Heart right ventricle (tissue), 16 donors: ENCODE measurements at regions not wholly inside any gene's neighbourhood (a gene's known extent, or its start where the extent isn't known, plus 50 kb on each side); places are given as distances from the start of the nearest gene placed in this dataset.

Experiments
- ATAC-seq, 8 donors: fragments of 200-7000 bp; cut with Tn5 transposase; one replicate each; pipeline ENCODE4 v1.9.1; 2020; ENCODE audit warnings: mild to moderate bottlenecking in 8 of 8, moderate library complexity in 8 of 8, moderate number of reproducible peaks in 1 of 8
- DNase-seq, 2 donors: peaks; one replicate each; pipeline ENCODE4 v3.0.0-alpha.2; 2020
- H3K27ac ChIP-seq, 10 donors: fragments of 200-600 bp; sonication (generic) in 2 of 10; one replicate each; pipeline versions ENCODE4 v1.5.0 to v1.8.0; 2020 to 2022; ENCODE audit warnings: mild to moderate bottlenecking in 3 of 10
- H3K27me3 ChIP-seq, 7 donors: fragments of 200-600 bp; one replicate each; pipeline ENCODE4 v1.8.0; 2021 to 2022; ENCODE audit warnings: mild to moderate bottlenecking in 2 of 7
- H3K36me3 ChIP-seq, 9 donors: fragments of 200-600 bp; sonication (generic) in 1 of 9; one replicate each; pipeline versions ENCODE4 v1.5.0 to v1.8.0; 2020 to 2022; ENCODE audit warnings: mild to moderate bottlenecking in 2 of 9
- H3K4me1 ChIP-seq, 9 donors: fragments of 200-600 bp; sonication (generic) in 1 of 9; one replicate each; pipeline versions ENCODE4 v1.5.0 to v1.8.0; 2020 to 2022; ENCODE audit warnings: mild to moderate bottlenecking in 4 of 9
- H3K4me3 ChIP-seq, 10 donors: fragments of 200-600 bp; sonication (generic) in 2 of 10; one replicate each; pipeline versions ENCODE4 v1.5.0 to v1.8.0; 2020 to 2022; ENCODE audit warnings: mild to moderate bottlenecking in 7 of 10, moderate library complexity in 2 of 10
- H3K9me3 ChIP-seq, 11 donors: fragments of 200-600 bp in 10 of 11; sonication (generic) in 2 of 11; one replicate each; pipeline versions ENCODE4 v1.5.0 to v1.8.0; 2013 to 2022; ENCODE audit warnings: mild to moderate bottlenecking in 2 of 11, control low read depth in 1 of 11, moderate library complexity in 1 of 11
- CTCF ChIP-seq, 9 donors: fragments of 200-600 bp; sonication (generic) in 2 of 9; IDR thresholded peaks; one replicate each; pipeline versions ENCODE4 v1.5.0 to v1.8.0; 2021 to 2022; ENCODE audit warnings: antibody characterized with exemption in 9 of 9, mild to moderate bottlenecking in 5 of 9, moderate library complexity in 1 of 9
- WGBS, 2 donors: extraction: QIAGEN DNeasy Blood & Tissue Kit; methylation state at CpG; one replicate each; pipeline ENCODE4 v1.1.7; 2013; ENCODE audit warnings: inconsistent platforms in 1 of 2; 5-methylcytosine and 5-hydroxymethylcytosine counted together
- intact Hi-C, 10 donors: fragments of 100-400 bp; cut with DNase I; formaldehyde crosslinking; loops; one replicate each; pipeline versions ENCODE4 v1.11.1 to v1.14.2; 2022
- donor health status: Arrhythmogenic right ventricular cardiomyopathy.
- donor health status: ischemic (EF 13 %, LVEDD 7.1; RV severe dilation, severe dysfunction).
- donor health status: healthy with polysubstance abuse.
- donor health status: DM: no; HTN: yes; CAD: no.
- donor health status: DM: no; HTN: no; CAD: no.
- donor health status: ischemic (EF 25% LVEDD 6.9; RV normal size, moderate dysfunction).
- donor health status: ischemic (EF 25% LVEDD 5.7; RV mildly dilated, moderate dysfunction).
- donor health status: healthy.
- donor health status: DM: yes; HTN: yes; CAD: no.
- donor health status: Ischemic cardiomyopathy.
- donor health status: ischemic (EF 35%, LVEDD 5.7; RV mildly dilated, moderate dysfunction).
- donor health status: nonischemic (EF 11% LVEDD 7.7; RV severe dilation, severe dysfunction).
- donor health status: DM: yes; HTN: yes; CAD: no.
- donor health status: PGD.
- donor health status: ischemic (EF 29% LVEDD 5.4; RV normal size, mild dysfunction).
- donor health status: nonischemic (EF 23%, LVEDD 6.1; RV moderate dilation, normal function).

GRCh38 chr13:111981446-111982165 lies 85.3 kb upstream of the SOX1 start:
- TF ChIP-seq CTCF (IDR thresholded peaks at IDR 0.05) = no peak
- no peak overlapping the region for H3K27ac ChIP-seq
- no peaks in the 10 kb centered on the region for H3K4me1 ChIP-seq
- ATAC-seq = no peak
- no peaks in the 10 kb centered on the region for H3K36me3 ChIP-seq
- H3K27me3 ChIP-seq = peaks cover 0 to 36% (median 31%) of the 10 kb centered on the region in 7 donors
- intact Hi-C loops = no loop called here
- DNase-seq = no peak
- H3K4me3 ChIP-seq = no peak overlapping the region
- 47 to 51% methylated on average over 12 of the region's 12 CpGs for WGBS, 2 donors
- H3K9me3 ChIP-seq = no peaks in the 10 kb centered on the region

DNA sequence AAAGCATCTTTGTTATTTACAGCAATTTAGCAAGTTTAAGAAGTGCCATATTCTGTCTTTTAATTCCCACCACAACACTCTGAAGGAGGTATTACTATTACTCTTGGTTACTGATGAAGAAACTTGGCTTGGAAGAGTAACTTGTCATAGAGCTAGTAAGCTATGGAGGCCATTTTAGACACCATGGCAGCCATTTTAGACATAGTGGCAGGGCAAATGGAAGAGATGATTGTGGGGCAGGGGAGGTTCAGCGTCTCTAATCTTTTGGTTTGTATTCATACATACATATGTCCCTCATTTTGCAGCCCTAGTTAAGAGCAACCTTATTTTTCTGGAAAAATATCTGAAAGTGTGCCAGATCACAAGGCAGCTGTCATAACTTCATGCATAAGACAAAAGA lies 82.6 kb upstream of the SOX1 start:
- Histone ChIP-seq H3K27ac (no peak overlapping the region), H3K27me3 (peaks cover 0 to 36% (median 25%) of the 10 kb centered on the region in 7 donors), H3K9me3 (peaks cover 0 to 9% (median 0%) of the 10 kb centered on the region in 11 donors), H3K4me1 (no peaks in the 10 kb centered on the region), H3K36me3 (no peaks in the 10 kb centered on the region), H3K4me3 (no peak overlapping the region)
- no peak for DNase-seq
- ATAC-seq = no peak
- no peak for TF ChIP-seq CTCF (IDR thresholded peaks at IDR 0.05)
- intact Hi-C loops = no loop called here
- WGBS, 2 donors = 79% methylated on average over 1 of the region's 1 CpG

DNA sequence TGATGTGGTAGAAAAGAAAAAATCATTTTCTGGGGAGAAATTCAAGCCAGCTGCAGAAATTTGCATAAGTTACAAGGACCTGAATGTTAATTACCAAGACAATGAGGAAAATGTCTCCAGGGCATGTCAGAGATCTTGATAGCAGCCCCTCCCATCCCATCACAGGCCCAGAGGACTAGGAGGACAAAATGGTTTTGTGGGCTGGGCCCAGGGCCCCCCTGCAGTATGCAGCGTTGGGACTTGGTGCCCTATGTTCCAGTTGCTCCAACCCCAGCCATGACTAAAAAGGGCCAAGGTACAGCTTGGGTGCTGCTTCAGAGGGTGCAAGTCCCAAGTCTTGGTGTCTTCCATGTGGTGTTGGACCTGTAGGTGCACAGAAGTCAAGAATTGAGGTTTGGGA lies 76.6 kb upstream of the SOX1 start:
- DNase-seq (no peak), ATAC-seq (no peak)
- Histone ChIP-seq H3K9me3 (peaks cover 0 to 28% (median 0%) of the 10 kb centered on the region in 11 donors), H3K4me3 (no peak overlapping the region), H3K36me3 (no peaks in the 10 kb centered on the region), H3K27ac (no peak overlapping the region), H3K27me3 (peaks cover 0 to 20% (median 7%) of the 10 kb centered on the region in 7 donors), H3K4me1 (no peaks in the 10 kb centered on the region)
- no peak for TF ChIP-seq CTCF (IDR thresholded peaks at IDR 0.05)
- intact Hi-C loops = no loop called here
- 79 to 80% methylated on average over 1 of the region's 1 CpG for WGBS, 2 donors

- DNase-seq (no peak), ATAC-seq (no peak)
- Histone ChIP-seq H3K27me3 (peaks cover 0 to 36% (median 17%) of the 10 kb centered on the region in 7 donors), H3K4me1 (no peaks in the 10 kb centered on the region), H3K9me3 (peaks cover 0 to 28% (median 0%) of the 10 kb centered on the region in 11 donors), H3K36me3 (no peaks in the 10 kb centered on the region), H3K4me3 (no peak overlapping the region), H3K27ac (no peak overlapping the region)
- intact Hi-C loops = no loop called here
- TF ChIP-seq CTCF (IDR thresholded peaks at IDR 0.05) = no peak
These were observed 74.0 kb upstream of the SOX1 start for GRCh38 chr13:111992911-111993310.
